Adrenal gland (tissue), 5 donors: ENCODE measurements at regions not wholly inside any gene's neighbourhood (a gene's known extent, or its start where the extent isn't known, plus 50 kb on each side); places are given as distances from the start of the nearest gene placed in this dataset.

Experiments used
- POLR2A ChIP-seq, 2 donors: fragments of 450-650 bp; IDR thresholded peaks; one replicate each; pipeline ENCODE4 v1.6.1; 2017; ENCODE audit warnings: antibody characterized with exemption in 2 of 2, mild to moderate bottlenecking in 2 of 2, moderate library complexity in 1 of 2
- TF ChIP-seq, protein P1 (sequence below), 6 experiments: fragments of 450-650 bp in 4 of 6; fragments of 200-600 bp in 2 of 6; sonication (generic) in 1 of 6; IDR thresholded peaks; 1 replicate in 5 of 6; 2 replicates in 1 of 6; pipeline versions ENCODE4 v1.5.1 to v1.8.0; 2016 to 2021; ENCODE audit warnings: antibody characterized with exemption in 6 of 6, mild to moderate bottlenecking in 2 of 6, moderate library complexity in 1 of 6
- donor health status: DM: no; HTN: no; CAD: no.

DNA sequence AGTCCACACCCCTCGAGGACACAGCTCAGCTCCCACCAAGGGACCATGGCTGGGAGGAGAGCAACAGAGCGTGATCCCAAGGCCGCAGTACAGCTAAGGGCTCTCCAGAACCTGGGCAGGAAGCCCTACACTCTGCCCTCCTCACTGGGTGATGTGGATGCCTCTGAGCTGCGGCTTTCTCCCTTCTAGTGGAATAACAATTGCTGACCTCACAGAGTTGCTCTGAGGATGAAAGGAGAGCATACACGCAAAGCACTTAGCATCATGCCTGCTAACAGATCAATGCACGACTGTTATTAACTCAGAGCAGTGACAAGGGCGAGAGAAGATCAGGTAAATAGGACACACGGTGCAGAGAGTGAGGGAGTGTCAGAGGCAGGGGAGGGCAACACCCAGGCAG, 74.2 kb downstream of the ZFP36L2 start:
- TF ChIP-seq, protein P1, sequence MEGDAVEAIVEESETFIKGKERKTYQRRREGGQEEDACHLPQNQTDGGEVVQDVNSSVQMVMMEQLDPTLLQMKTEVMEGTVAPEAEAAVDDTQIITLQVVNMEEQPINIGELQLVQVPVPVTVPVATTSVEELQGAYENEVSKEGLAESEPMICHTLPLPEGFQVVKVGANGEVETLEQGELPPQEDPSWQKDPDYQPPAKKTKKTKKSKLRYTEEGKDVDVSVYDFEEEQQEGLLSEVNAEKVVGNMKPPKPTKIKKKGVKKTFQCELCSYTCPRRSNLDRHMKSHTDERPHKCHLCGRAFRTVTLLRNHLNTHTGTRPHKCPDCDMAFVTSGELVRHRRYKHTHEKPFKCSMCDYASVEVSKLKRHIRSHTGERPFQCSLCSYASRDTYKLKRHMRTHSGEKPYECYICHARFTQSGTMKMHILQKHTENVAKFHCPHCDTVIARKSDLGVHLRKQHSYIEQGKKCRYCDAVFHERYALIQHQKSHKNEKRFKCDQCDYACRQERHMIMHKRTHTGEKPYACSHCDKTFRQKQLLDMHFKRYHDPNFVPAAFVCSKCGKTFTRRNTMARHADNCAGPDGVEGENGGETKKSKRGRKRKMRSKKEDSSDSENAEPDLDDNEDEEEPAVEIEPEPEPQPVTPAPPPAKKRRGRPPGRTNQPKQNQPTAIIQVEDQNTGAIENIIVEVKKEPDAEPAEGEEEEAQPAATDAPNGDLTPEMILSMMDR (IDR thresholded peaks at IDR 0.05), result no peak
- no peak for TF ChIP-seq POLR2A (IDR thresholded peaks at IDR 0.05)
